AG10803 (cell line): ENCODE measurements at regions not wholly inside any gene's neighbourhood (a gene's known extent, or its start where the extent isn't known, plus 50 kb on each side); places are given as distances from the start of the nearest gene placed in this dataset.

Experiments used
- DNase-seq: peaks from one replicate; pipeline ENCODE4 v3.0.0; 2010; ENCODE audit warnings: low read depth
- H3K4me3 ChIP-seq: 2 replicates; pipeline ENCODE4 v1.5.1; 2011; ENCODE audit warnings: mild to moderate bottlenecking, low read length, control low read depth
- CTCF ChIP-seq: conservative IDR thresholded peaks from 2 replicates; pipeline ENCODE4 v1.5.1; 2011; ENCODE audit warnings: mild to moderate bottlenecking, low read length, control low read depth, inconsistent platforms

GRCh38 chr9:79013715-79014610, 557.8 kb upstream of the TLE4 start:
- no peak for TF ChIP-seq CTCF
- DNase-seq = peak; percentile 53
- no peak overlapping the region for H3K4me3 ChIP-seq

DNA sequence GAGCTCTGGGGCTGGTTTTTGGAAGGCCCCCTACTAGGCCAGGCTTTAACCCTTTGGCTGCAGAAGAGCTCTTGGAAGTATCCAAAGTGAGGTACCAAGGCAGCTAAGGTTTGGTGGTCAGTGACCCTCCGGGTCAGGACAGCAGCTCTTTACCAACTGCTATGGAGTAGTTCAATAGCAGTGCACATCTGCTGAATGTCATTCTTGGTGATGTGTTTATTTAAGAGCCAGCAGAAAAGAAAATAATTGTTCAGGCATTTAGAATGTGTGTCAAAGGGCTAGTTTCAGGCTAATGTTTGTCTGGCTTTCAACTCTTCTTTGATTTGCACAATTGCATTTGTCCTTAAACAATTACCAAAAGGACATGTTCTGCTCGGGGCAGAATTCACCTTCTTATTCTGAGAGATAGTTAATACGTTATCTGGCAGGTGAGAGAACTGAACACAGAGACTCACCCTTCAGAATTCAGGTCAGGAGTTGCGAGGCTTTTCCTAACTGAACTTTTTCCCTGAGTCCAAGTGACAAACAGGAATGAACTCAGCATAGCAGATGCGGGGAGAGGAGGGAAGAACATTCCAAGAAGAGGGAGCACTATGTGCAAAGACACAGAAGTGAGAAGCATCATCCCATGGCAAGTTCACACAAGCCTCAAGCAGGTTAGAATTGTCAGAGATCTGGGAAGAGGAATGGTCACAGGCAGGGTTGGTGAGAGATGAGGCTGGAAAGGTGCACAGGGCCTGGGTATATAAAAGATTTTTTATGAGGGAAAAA, 556.7 kb upstream of the TLE4 start:
- H3K4me3 ChIP-seq = no peak overlapping the region
- peak; percentile 8 for DNase-seq
- TF ChIP-seq CTCF = no peak

DNA sequence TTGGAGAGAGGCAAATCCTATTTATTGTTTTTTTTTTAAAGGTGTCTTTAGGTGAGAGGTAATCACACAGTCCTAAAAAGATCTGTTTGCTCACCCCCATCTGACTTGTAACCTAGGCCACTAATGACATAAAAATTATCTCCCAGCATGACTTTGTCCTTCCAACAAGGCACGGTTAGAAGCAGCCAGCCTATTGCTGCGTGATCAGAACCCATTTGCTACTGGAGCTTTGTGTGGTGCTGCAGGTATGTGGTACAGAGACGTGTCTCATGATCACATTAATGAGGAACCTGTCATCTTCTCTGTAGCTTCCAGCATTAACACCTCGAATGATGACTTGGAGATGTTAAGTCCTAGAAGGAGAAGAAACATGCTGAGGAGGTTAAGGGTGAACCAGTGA, 555.8 kb upstream of the TLE4 start:
- no peak for TF ChIP-seq CTCF
- DNase-seq = no peak
- no peak overlapping the region for H3K4me3 ChIP-seq

DNA sequence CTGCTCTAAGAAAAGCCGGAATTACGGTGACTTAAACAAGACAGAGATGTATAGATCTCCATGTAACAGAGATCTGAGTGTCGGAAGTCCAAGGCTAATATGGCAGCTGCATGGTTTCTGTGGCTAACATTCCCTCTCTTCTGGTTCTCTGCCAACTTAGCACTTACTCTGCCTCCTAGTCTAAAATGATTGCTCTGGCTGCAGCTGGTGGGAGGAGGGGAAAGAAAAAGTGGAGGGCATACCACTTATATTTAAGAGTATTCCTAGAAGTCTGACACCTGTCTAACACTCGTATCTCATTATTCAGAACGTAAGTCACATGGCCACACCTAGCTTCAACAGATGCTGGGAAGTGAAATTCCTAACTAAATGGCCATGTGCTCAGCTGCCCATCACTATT, 551.5 kb upstream of the TLE4 start:
- TF ChIP-seq CTCF = no peak
- H3K4me3 ChIP-seq = no peak overlapping the region
- DNase-seq = no peak

DNA sequence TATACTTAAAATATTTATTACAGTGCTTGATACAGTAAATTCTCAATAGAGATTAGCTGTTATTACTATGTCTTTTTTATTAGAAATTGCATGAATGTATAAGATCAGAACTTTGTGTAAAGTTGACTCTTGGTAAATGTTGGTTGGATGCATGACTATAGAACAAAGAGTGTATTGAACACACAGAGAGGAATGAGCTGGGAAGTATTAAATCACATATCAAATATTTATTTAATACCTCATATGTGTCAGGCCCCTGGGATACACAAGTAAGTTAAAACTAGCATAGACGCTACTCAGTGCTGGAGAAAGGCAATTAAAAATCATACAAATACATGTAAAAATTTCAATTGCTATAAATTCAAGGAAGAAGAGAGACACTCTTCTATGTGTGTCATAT, 550.7 kb upstream of the TLE4 start:
- H3K4me3 ChIP-seq = no peak overlapping the region
- no peak for TF ChIP-seq CTCF
- DNase-seq = no peak

DNA sequence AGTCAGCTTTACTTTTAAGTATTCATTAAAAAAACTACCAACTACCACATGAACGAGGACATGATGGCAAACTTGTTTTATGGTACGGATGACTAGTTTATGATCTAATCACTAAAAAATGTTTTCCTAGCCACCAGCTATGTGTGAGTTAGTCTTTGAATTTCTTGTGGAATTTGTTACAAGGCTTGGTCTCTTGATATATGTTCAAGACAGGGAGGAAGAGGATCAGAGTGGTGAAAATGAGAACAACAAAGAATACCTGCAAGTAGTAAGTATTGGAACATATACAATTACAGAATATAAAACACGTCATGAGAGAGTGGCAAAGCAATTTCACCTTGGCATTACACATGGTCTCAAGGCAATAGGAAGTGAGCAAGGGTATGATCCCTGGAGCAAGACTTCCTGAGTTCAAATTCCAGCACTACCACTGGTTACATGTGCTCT, 548.6 kb upstream of the TLE4 start:
- H3K4me3 ChIP-seq = no peak overlapping the region
- peak; percentile 95 for DNase-seq
- TF ChIP-seq CTCF = no peak
